ENCODE measurements at regions not wholly inside any gene's neighbourhood (a gene's known extent, or its start where the extent isn't known, plus 50 kb on each side); places are given as distances from the start of the nearest gene placed in this dataset.

DNA sequence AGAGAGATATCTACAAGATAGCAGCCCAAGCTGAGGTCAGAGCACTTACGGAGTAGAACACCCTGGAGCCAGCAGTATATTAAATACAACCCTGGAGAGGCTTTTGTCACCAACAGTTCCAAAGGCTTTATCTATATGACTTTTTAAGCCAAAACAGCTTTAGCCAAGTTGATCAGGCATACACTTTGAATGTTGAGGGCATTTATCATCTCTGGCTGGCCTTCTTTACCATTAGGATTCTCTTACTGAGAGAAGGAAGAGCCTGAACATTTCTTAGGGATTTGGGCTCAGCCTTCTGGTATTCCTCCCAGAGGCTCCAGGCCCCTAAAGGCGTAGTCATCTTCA is 161.3 kb upstream of the RIMS1 start:
- no peak overlapping the region for H3K4me3 ChIP-seq (ENCODE audit: low read depth, low read length)
- TF ChIP-seq, protein P1, sequence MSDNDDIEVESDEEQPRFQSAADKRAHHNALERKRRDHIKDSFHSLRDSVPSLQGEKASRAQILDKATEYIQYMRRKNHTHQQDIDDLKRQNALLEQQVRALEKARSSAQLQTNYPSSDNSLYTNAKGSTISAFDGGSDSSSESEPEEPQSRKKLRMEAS (IDR thresholded peaks at IDR 0.05; ENCODE audit: low read depth, low read length), result no peak
- TF ChIP-seq, protein P2, sequence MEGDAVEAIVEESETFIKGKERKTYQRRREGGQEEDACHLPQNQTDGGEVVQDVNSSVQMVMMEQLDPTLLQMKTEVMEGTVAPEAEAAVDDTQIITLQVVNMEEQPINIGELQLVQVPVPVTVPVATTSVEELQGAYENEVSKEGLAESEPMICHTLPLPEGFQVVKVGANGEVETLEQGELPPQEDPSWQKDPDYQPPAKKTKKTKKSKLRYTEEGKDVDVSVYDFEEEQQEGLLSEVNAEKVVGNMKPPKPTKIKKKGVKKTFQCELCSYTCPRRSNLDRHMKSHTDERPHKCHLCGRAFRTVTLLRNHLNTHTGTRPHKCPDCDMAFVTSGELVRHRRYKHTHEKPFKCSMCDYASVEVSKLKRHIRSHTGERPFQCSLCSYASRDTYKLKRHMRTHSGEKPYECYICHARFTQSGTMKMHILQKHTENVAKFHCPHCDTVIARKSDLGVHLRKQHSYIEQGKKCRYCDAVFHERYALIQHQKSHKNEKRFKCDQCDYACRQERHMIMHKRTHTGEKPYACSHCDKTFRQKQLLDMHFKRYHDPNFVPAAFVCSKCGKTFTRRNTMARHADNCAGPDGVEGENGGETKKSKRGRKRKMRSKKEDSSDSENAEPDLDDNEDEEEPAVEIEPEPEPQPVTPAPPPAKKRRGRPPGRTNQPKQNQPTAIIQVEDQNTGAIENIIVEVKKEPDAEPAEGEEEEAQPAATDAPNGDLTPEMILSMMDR (IDR thresholded peaks at IDR 0.05; ENCODE audit: low read depth, low read length), result no peak
- TF ChIP-seq POLR2A (IDR thresholded peaks at IDR 0.05; ENCODE audit: extremely low read depth, insufficient read length) (no peak), MYC (IDR thresholded peaks at IDR 0.05; ENCODE audit: low read depth, low read length) (no peak)
- no peak for DNase-seq (ENCODE audit: low read depth)

DNA sequence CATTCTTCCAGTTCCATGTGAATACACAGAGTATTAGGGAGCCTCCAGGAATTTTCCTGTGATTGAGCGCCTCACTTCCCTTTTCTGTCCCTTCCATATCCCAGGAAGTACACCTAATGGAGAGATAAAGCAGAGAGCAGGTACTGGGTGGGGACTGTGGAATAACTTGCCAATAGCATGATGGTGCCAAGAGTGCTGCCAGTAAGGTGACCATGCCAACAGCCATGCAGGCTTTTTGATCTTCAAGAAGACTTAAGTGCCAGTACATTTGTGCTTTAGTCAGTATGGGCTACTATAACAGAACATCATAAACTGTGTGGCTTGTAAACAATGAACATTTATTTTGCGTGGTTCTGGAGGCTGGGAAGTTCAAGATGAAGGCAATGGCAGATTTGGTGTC is 160.2 kb upstream of the RIMS1 start:
- TF ChIP-seq POLR2A (IDR thresholded peaks at IDR 0.05; ENCODE audit: extremely low read depth, insufficient read length), result no peak
- TF ChIP-seq, protein P1 (IDR thresholded peaks at IDR 0.05; ENCODE audit: low read depth, low read length), result no peak
- TF ChIP-seq, protein P2 (IDR thresholded peaks at IDR 0.05; ENCODE audit: low read depth, low read length), result no peak
- TF ChIP-seq MYC (IDR thresholded peaks at IDR 0.05; ENCODE audit: low read depth, low read length), result no peak
- H3K4me3 ChIP-seq (ENCODE audit: low read depth, low read length), result no peak overlapping the region
- no peak for DNase-seq (ENCODE audit: low read depth)

DNA sequence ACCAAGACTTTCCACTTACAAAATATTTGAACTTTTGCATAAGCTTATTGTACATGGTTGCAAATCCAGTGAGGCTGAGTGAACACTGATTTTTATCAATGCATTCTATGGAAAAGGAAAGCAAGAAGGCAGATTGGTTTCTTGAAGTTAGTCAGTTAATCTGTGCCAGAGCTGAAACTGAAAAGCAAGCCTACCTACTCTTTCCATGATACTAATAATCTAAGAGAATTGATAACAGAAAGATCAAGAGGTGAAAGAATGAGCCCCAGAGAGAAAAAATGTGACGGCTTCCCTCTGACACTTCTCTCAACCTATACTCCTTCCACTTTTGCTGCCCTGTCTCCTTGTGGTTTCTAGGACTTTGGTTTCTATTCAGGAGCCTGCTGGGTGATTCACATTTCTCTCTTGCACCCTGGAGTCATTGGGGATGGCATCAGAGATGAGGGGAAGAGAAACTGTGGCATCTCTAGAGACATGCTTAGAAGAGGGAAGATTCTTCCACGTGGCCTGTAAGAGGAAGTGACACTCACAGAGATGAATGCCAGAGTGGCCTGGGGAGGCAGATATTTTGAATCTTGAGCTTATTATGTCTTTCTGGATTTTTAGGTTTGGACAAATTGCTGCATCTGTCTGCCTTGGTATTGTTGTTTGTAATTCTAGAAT is 158.6 kb upstream of the RIMS1 start:
- H3K4me3 ChIP-seq (ENCODE audit: low read depth, low read length), result no peak overlapping the region
- TF ChIP-seq, protein P1 (IDR thresholded peaks at IDR 0.05; ENCODE audit: low read depth, low read length), result peak; percentile 65
- no peak for TF ChIP-seq POLR2A (IDR thresholded peaks at IDR 0.05; ENCODE audit: extremely low read depth, insufficient read length)
- peak; percentile 38 for DNase-seq (ENCODE audit: low read depth)

DNA sequence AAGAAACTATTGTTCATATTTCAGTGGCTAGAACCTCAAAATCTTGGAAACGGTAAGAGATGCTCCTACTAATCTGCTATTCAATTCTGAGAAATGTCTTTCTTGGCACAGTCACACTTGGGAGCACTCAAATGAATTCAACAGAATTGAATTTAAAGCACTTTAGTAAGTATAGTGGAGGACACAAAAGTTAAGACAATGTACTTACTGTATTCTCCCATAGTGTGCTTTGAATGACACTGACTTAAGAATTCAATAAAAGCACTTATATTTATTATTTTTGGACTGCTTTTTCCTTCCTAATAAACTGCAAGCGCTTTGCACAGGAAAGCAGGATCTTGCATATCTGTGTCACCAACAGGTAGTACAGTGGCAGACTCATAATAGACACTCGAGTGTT is 156.1 kb upstream of the RIMS1 start:
- no peak for DNase-seq (ENCODE audit: low read depth)
- no peak overlapping the region for H3K4me3 ChIP-seq (ENCODE audit: low read depth, low read length)
- TF ChIP-seq, protein P1 (IDR thresholded peaks at IDR 0.05; ENCODE audit: low read depth, low read length), result no peak
- TF ChIP-seq MYC (IDR thresholded peaks at IDR 0.05; ENCODE audit: low read depth, low read length), result no peak
- no peak for TF ChIP-seq POLR2A (IDR thresholded peaks at IDR 0.05; ENCODE audit: extremely low read depth, insufficient read length)
- TF ChIP-seq, protein P2 (IDR thresholded peaks at IDR 0.05; ENCODE audit: low read depth, low read length), result no peak

DNA sequence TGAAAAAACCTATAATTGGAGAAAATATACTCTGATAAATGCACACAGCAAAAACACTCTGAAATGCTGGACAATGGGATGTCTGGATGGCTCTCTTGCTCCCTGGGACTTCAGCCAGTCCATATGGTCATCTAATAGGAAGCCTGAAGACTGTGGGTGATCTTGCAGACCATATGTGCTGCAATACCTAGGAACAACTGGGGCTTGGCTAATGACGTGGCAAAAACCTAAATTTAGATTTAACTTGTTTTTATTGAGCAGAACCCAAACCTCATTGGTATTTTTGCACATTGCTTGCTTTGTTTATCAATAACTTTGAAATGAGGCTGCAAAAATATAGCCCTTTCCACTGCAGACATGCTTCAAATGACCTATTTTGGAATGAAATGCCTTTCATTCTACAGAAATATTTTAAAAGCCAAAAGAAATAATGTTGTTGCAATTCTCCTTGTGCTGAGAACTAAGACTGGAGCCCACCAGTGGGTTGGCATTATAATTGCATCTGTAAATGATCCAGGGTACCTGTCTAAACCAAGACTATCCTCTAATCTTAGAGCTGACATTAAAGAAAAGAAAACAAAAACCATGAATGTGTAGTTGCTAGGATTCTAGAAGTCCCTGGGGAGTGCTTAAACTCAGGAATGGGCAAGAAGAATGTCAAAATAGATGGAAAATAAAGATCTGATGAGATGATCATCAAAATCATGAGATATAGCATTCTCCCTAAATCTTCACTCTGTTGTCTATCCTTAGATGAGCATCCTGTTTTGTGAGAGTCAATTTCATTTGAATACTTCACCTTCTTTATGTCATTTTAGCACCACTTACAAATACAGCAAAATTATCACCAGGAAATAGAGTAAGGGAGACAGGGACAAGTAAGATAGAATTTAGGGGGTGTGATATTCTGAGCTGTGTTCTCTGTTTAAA is 152.1 kb upstream of the RIMS1 start:
- TF ChIP-seq, protein P1 (IDR thresholded peaks at IDR 0.05; ENCODE audit: low read depth, low read length), result no peak
- TF ChIP-seq, protein P2 (IDR thresholded peaks at IDR 0.05; ENCODE audit: low read depth, low read length), result no peak
- no peak for TF ChIP-seq POLR2A (IDR thresholded peaks at IDR 0.05; ENCODE audit: extremely low read depth, insufficient read length)
- no peak for TF ChIP-seq MYC (IDR thresholded peaks at IDR 0.05; ENCODE audit: low read depth, low read length)
- no peak for DNase-seq (ENCODE audit: low read depth)
- no peak overlapping the region for H3K4me3 ChIP-seq (ENCODE audit: low read depth, low read length)

DNA sequence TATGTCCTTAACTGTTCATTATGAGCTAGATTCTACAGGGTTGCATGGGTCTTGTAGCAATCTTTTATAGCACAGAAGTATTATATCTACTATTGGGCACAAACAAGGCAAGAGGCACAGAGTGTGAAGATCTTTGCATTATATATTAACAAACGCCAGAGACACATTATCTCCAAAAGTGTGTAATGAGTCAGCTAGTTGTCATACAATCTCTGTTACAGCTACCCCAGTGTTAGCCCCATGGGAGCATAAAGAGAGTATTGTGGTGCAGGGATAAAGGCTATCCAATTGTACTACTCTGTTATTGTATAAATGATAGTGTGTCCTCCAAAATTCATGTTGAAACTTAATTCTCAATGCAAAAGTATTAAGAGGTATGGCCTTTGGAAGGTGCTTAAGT is 148.4 kb upstream of the RIMS1 start:
- TF ChIP-seq POLR2A (IDR thresholded peaks at IDR 0.05; ENCODE audit: extremely low read depth, insufficient read length), result no peak
- no peak for TF ChIP-seq MYC (IDR thresholded peaks at IDR 0.05; ENCODE audit: low read depth, low read length)
- TF ChIP-seq, protein P2 (IDR thresholded peaks at IDR 0.05; ENCODE audit: low read depth, low read length), result no peak
- TF ChIP-seq, protein P1 (IDR thresholded peaks at IDR 0.05; ENCODE audit: low read depth, low read length), result no peak
- no peak for DNase-seq (ENCODE audit: low read depth)
- H3K4me3 ChIP-seq (ENCODE audit: low read depth, low read length), result no peak overlapping the region
